Stimulated activated naive CD4-positive, alpha-beta T cell (primary cell): ENCODE measurements at regions not wholly inside any gene's neighbourhood (a gene's known extent, or its start where the extent isn't known, plus 50 kb on each side); places are given as distances from the start of the nearest gene placed in this dataset.
A peak's percentile ranks its signal among the peaks of the same experiment; 100 is the strongest.
"Not testable (repeated sequence)": the region's sequence is repeated elsewhere in the genome, so short reads cannot be mapped to it uniquely, and the experiment has no call there.

ENCODE experiments used
- DNase-seq, 6 experiments: peaks; one replicate each; lab custom pipeline; 2025; lab: John Stamatoyannopoulos, UW

- DNase-seq: no peak
These were observed 131.9 kb upstream of the FNDC3A start for GRCh38 chr13:48843630-48844380.

- no peak for DNase-seq
These were observed 131.0 kb upstream of the FNDC3A start for GRCh38 chr13:48844676-48845075.

GRCh38 chr13:48849515-48849914 lies 126.2 kb upstream of the FNDC3A start:
- DNase-seq: no peak

- DNase-seq: no peak
These were observed 124.0 kb upstream of the FNDC3A start for GRCh38 chr13:48851707-48852106.

GRCh38 chr13:48852911-48853727 lies 122.6 kb upstream of the FNDC3A start:
- no peak for DNase-seq

- no peak for DNase-seq
These were observed 122.0 kb upstream of the FNDC3A start for GRCh38 chr13:48853728-48854102.

GRCh38 chr13:48857576-48857975 lies 118.1 kb upstream of the FNDC3A start:
- no peak for DNase-seq

- peak in 2 of 6 experiments; percentile 16 for DNase-seq
These were observed 117.4 kb upstream of the FNDC3A start for GRCh38 chr13:48858122-48858902.

GRCh38 chr13:48859272-48860105 lies 116.2 kb upstream of the FNDC3A start:
- no peak for DNase-seq

- no peak for DNase-seq
These were observed 115.3 kb upstream of the FNDC3A start for GRCh38 chr13:48860364-48860763.

GRCh38 chr13:48862572-48862971 lies 113.1 kb upstream of the FNDC3A start:
- DNase-seq: no peak

GRCh38 chr13:48864100-48864499 lies 111.6 kb upstream of the FNDC3A start:
- no peak for DNase-seq

- DNase-seq: no peak
These were observed 109.5 kb upstream of the FNDC3A start for GRCh38 chr13:48866249-48866648.

GRCh38 chr13:48873081-48873480 lies 102.6 kb upstream of the FNDC3A start:
- no peak for DNase-seq

- no peak for DNase-seq
These were observed 102.1 kb upstream of the FNDC3A start for GRCh38 chr13:48873587-48873986.

- no peak for DNase-seq
These were observed 101.5 kb upstream of the FNDC3A start for GRCh38 chr13:48874165-48874564.

GRCh38 chr13:48875047-48875446 lies 100.7 kb upstream of the FNDC3A start:
- no peak for DNase-seq

- no peak for DNase-seq
These were observed 99.4 kb upstream of the FNDC3A start for GRCh38 chr13:48876289-48876688.

- no peak for DNase-seq
These were observed 96.3 kb upstream of the FNDC3A start for GRCh38 chr13:48879432-48879831.

GRCh38 chr13:48879854-48880253 lies 95.9 kb upstream of the FNDC3A start:
- DNase-seq: no peak

GRCh38 chr13:48883786-48884185 lies 91.9 kb upstream of the FNDC3A start:
- DNase-seq: not testable (repeated sequence)

- no peak for DNase-seq
These were observed 90.7 kb upstream of the FNDC3A start for GRCh38 chr13:48885027-48885395.
